H1 (cell line): ENCODE measurements at regions not wholly inside any gene's neighbourhood (a gene's known extent, or its start where the extent isn't known, plus 50 kb on each side); places are given as distances from the start of the nearest gene placed in this dataset.

ENCODE experiments used
- JUN ChIP-seq: IDR thresholded peaks from 2 replicates; pipeline ENCODE4 v1.6.1; 2011; ENCODE audit warnings: low read depth, mild to moderate bottlenecking, improper control_type of control experiment, low read length
- KDM1A ChIP-seq: fragments of 200-600, 300-600 bp; sonication (generic); IDR thresholded peaks from 2 replicates; pipeline ENCODE4 v1.7.1; 2016; ENCODE audit warnings: mild to moderate bottlenecking, low read length, borderline replicate concordance
- RNF2 ChIP-seq: fragments of 200-900, 300-1000 bp; sonication (generic); IDR thresholded peaks from 2 replicates; pipeline ENCODE4 v1.7.1; 2016; ENCODE audit warnings: borderline replicate concordance, low read depth, mild to moderate bottlenecking, antibody characterized with exemption, low read length; ENCODE audit not compliant: poor library complexity, severe bottlenecking; ENCODE audit errors: missing control alignments
- TAF7 ChIP-seq: optimal IDR thresholded peaks from 2 replicates; pipeline ENCODE3; 2011; ENCODE audit warnings: low read depth, mild to moderate bottlenecking, inconsistent platforms, low read length, moderate library complexity, borderline replicate concordance
- TCF12 ChIP-seq: IDR thresholded peaks from 2 replicates; pipeline ENCODE4 v1.6.1; 2011; ENCODE audit warnings: low read depth, mild to moderate bottlenecking, low read length
- TF ChIP-seq, protein P1 (sequence below): IDR thresholded peaks from 2 replicates; pipeline ENCODE4 v1.6.1; 2012; ENCODE audit warnings: low read length, inconsistent platforms

DNA sequence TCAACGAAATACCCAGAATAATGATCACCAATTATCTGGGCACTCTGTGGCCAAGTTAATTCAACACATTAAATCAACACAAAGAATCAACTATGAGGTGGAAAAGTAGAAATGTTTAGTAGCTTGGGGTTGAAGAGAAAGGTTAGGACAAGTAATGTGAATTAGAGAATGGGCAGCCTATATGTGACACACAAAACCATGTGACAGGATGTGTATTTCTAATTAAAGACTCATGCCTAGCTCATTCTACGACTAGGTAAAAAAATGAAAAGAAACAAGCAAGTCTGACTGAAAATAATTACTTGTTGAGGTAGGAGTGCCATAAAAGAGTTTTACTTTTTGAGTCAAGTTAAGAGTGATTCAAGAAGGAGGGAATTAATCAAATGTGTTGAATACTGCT lies 2646.0 kb upstream of the PCDH20 start (continued):
- TF ChIP-seq KDM1A (no peak), JUN (no peak), RNF2 (no peak), TCF12 (no peak), TAF7 (no peak)
- TF ChIP-seq, protein P1, sequence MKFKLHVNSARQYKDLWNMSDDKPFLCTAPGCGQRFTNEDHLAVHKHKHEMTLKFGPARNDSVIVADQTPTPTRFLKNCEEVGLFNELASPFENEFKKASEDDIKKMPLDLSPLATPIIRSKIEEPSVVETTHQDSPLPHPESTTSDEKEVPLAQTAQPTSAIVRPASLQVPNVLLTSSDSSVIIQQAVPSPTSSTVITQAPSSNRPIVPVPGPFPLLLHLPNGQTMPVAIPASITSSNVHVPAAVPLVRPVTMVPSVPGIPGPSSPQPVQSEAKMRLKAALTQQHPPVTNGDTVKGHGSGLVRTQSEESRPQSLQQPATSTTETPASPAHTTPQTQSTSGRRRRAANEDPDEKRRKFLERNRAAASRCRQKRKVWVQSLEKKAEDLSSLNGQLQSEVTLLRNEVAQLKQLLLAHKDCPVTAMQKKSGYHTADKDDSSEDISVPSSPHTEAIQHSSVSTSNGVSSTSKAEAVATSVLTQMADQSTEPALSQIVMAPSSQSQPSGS, result no peak
- TF ChIP-seq, all 59 proteins: peak for 0
